HCT116 (cell line): ENCODE measurements at regions not wholly inside any gene's neighbourhood (a gene's known extent, or its start where the extent isn't known, plus 50 kb on each side); places are given as distances from the start of the nearest gene placed in this dataset.

ENCODE experiments used
- ATAC-seq: fragments of 200-7000 bp; cut with Tn5 transposase; 2 replicates; pipeline ENCODE4 v1.9.1; 2020; ENCODE audit warnings: mild to moderate bottlenecking, moderate library complexity
- BruUV-seq: library from RNA; stranded (reverse); fragments of 400-500 nt; replicated peaks from 2 replicates; lab custom pipeline; 2021; lab: Mats Ljungman, UMichigan
- CTCF ChIA-PET: fragments of 300-600 bp; sonication (Branson Sonifier 250); formaldehyde crosslinking; loops from one replicate; lab custom pipeline; 2021; ENCODE audit warnings: antibody characterized with exemption; lab: Charles Lee
- POLR2A ChIA-PET: fragments of 300-600, 350-600 bp; sonication (Branson Sonifier 250); formaldehyde crosslinking; loops from one replicate; lab custom pipeline; 2021; ENCODE audit warnings: antibody characterized with exemption; lab: Charles Lee
- RAD21 ChIA-PET, 2 experiments: fragments of 300-600 bp; sonication (Branson Sonifier 250); formaldehyde crosslinking; loops; one replicate each; lab custom pipeline; 2023; ENCODE audit warnings: low total read pairs in 2 of 2; ENCODE audit not compliant: uncharacterized antibody in 2 of 2, unreplicated experiment in 2 of 2, low non-redundant PET in 1 of 2; lab: Charles Lee
- DNase-seq: peaks from one replicate; pipeline ENCODE4 v3.0.0-alpha.2; 2010; ENCODE audit warnings: low read depth, low spot score
- H2AFZ ChIP-seq: fragments of 200-600 bp; shearing (Covaris generic), sonication (generic); 2 replicates; pipeline ENCODE4 v1.6.1; 2017; ENCODE audit warnings: low read depth, mixed run types, mixed read lengths, antibody characterized with exemption, low read length; ENCODE audit not compliant: poor library complexity, severe bottlenecking
- H3K27ac ChIP-seq: 2 replicates; pipeline ENCODE4 v1.5.1; 2012; ENCODE audit warnings: low read depth, low read length
- H3K27me3 ChIP-seq: fragments of 200-600 bp; sonication (generic); 2 replicates; pipeline ENCODE4 v1.6.1; 2016; ENCODE audit warnings: mixed run types, low read length, mixed read lengths; ENCODE audit not compliant: insufficient read depth
- H3K36me3 ChIP-seq, 2 experiments: fragments of 200-500 bp in 1 of 2; fragments of 200-600 bp in 1 of 2; sonication (Bioruptor generic) in 1 of 2; sonication (generic) in 1 of 2; 2 replicates each; pipeline versions ENCODE4 v1.5.1 to v1.6.1; 2014 to 2016; ENCODE audit warnings: low read length in 2 of 2, inconsistent platforms in 1 of 2, mixed read lengths in 1 of 2, mixed run types in 1 of 2; ENCODE audit not compliant: insufficient read depth in 2 of 2, control insufficient read depth in 1 of 2
- H3K4me1 ChIP-seq, 2 experiments: fragments of 200-600 bp in 1 of 2; sonication (generic) in 1 of 2; 2 replicates each; pipeline versions ENCODE4 v1.5.1 to v1.6.1; 2012 to 2017; ENCODE audit warnings: low read length in 2 of 2, inconsistent platforms in 1 of 2, mild to moderate bottlenecking in 1 of 2, mixed read lengths in 1 of 2, mixed run types in 1 of 2, moderate library complexity in 1 of 2; ENCODE audit not compliant: insufficient read depth in 2 of 2, control insufficient read depth in 1 of 2
- H3K4me2 ChIP-seq: fragments of 200-600 bp; sonication (generic); 2 replicates; pipeline ENCODE4 v1.6.1; 2017; ENCODE audit warnings: mixed run types, low read length, mixed read lengths
- H3K4me3 ChIP-seq, 2 experiments: fragments of 200-600 bp in 1 of 2; sonication (generic) in 1 of 2; replicated peaks in 1 of 2; 2 replicates each; pipeline ENCODE4 v1.5.1; 2011 to 2016; ENCODE audit warnings: low read length in 2 of 2, control low read depth in 1 of 2, low read depth in 1 of 2, mild to moderate bottlenecking in 1 of 2, mixed read lengths in 1 of 2, mixed run types in 1 of 2
- H3K79me2 ChIP-seq: fragments of 200-600 bp; sonication (generic); 2 replicates; pipeline ENCODE4 v1.6.1; 2017; ENCODE audit warnings: mild to moderate bottlenecking, mixed run types, low read length, moderate library complexity, mixed read lengths; ENCODE audit not compliant: insufficient read depth
- H3K9ac ChIP-seq: fragments of 200-600 bp; sonication (generic); 2 replicates; pipeline ENCODE4 v1.6.1; 2016; ENCODE audit warnings: low read length, mixed read lengths
- H3K9me2 ChIP-seq: fragments of 200-600 bp; sonication (generic), shearing (Covaris generic); 2 replicates; pipeline ENCODE4 v1.6.1; 2017; ENCODE audit warnings: mixed run types, mild to moderate bottlenecking, moderate library complexity; ENCODE audit not compliant: insufficient read depth
- H3K9me3 ChIP-seq, 2 experiments: fragments of 200-500 bp in 1 of 2; fragments of 200-600 bp in 1 of 2; sonication (Bioruptor generic) in 1 of 2; sonication (generic) in 1 of 2; 2 replicates each; pipeline ENCODE4 v1.6.1; 2014 to 2017; ENCODE audit warnings: low read length in 2 of 2, mixed read lengths in 2 of 2, inconsistent platforms in 1 of 2, low read depth in 1 of 2, mild to moderate bottlenecking in 1 of 2, mixed run types in 1 of 2, moderate library complexity in 1 of 2; ENCODE audit not compliant: control insufficient read depth in 1 of 2, insufficient read depth in 1 of 2
- H4K20me1 ChIP-seq: fragments of 200-600 bp; sonication (generic), shearing (Covaris generic); 2 replicates; pipeline ENCODE4 v1.6.1; 2017; ENCODE audit warnings: mixed run types, mild to moderate bottlenecking, moderate library complexity; ENCODE audit not compliant: insufficient read depth
- ATF3 ChIP-seq: IDR thresholded peaks from 2 replicates; pipeline ENCODE4 v1.6.1; 2012
- CBX3 ChIP-seq: IDR thresholded peaks from 2 replicates; pipeline ENCODE4 v1.6.1; 2012; ENCODE audit warnings: low read depth
- CTCF ChIP-seq, 3 experiments: fragments of 200-600 bp in 1 of 3; sonication (generic) in 1 of 3; IDR thresholded peaks in 2 of 3; conservative IDR thresholded peaks in 1 of 3; 2 replicates each; pipeline ENCODE4 v1.5.1; 2012 to 2017; ENCODE audit warnings: low read depth in 2 of 3, low read length in 2 of 3, antibody characterized with exemption in 1 of 3, borderline replicate concordance in 1 of 3, control low read depth in 1 of 3, mild to moderate bottlenecking in 1 of 3, mixed read lengths in 1 of 3, mixed run types in 1 of 3, moderate library complexity in 1 of 3; ENCODE audit not compliant: insufficient read depth in 1 of 3
- POLR2A ChIP-seq: IDR thresholded peaks from 2 replicates; pipeline ENCODE4 v1.7.0; 2011; ENCODE audit warnings: borderline replicate concordance; ENCODE audit not compliant: insufficient read depth, insufficient read length; ENCODE audit errors: extremely low read depth
- RAD21 ChIP-seq: IDR thresholded peaks from 2 replicates; pipeline ENCODE4 v1.6.1; 2012; ENCODE audit warnings: low read depth, mild to moderate bottlenecking
- SRF ChIP-seq: IDR thresholded peaks from 2 replicates; pipeline ENCODE4 v1.6.1; 2012; ENCODE audit warnings: low read depth
- YY1 ChIP-seq: IDR thresholded peaks from 2 replicates; pipeline ENCODE4 v1.6.1; 2011; ENCODE audit warnings: low read length, low read depth, moderate library complexity, mild to moderate bottlenecking; ENCODE audit not compliant: insufficient replicate concordance; ENCODE audit errors: extremely low read depth
- ZFX ChIP-seq: fragments of 450-650 bp; IDR thresholded peaks from 2 replicates; pipeline ENCODE4 v1.6.1; 2017
- intact Hi-C: fragments of 100-400 bp; cut with micrococcal nuclease; formaldehyde crosslinking; loops from 2 replicates; pipeline ENCODE4 v1.10.0; 2022

DNA sequence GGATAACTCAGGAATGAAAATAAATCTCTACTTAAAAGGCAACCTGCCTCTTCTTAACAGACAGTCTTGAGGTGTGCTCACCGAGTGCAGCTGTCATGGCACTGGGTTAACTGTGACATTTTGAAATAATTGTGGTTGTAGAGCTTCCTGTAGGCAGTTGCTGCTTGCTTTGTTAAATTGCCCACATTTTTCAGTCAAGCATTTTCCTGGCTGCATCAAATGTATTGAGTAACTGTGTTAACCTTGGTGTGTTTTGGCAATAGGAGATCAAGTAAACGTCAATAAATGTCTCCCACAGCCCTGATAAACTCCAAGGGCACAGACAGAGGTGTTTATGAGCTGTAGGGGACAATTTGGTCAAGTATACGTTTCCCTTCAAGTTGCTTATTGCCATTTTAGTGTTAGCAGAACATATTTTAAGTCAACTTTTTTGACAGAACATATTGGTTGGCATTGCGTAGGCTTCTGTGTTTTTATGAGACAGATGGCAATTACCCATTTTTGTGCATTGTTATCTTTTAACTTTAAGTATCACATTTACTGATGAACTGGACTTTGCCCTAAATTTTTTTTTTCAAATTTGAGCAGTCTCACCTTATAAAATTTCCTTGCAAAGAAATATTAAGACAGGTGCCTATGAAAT, 527.4 kb downstream of the C4orf33 start:
- Histone ChIP-seq H3K4me1 (no peaks in the 10 kb centered on the region), H3K27me3 (no peaks in the 10 kb centered on the region), H3K27ac (no peak overlapping the region), H3K36me3 (no peaks in the 10 kb centered on the region), H3K9me3 (no peaks in the 10 kb centered on the region), H3K9ac (no peak overlapping the region), H3K9me2 (no peaks in the 10 kb centered on the region), H4K20me1 (no peaks in the 10 kb centered on the region), H3K4me3 (no peak overlapping the region), H2AFZ (no peak overlapping the region), H3K79me2 (no peaks in the 10 kb centered on the region), H3K4me2 (no peak overlapping the region)
- no peak for ATAC-seq
- no peak for DNase-seq
- RAD21 ChIA-PET: no interaction called here
- POLR2A ChIA-PET: no interaction called here
- no peak for TF ChIP-seq YY1
- no peak for TF ChIP-seq CBX3
- TF ChIP-seq SRF: no peak
- intact Hi-C loops: no loop called here
- BruUV-seq: no TSS peak
- CTCF ChIA-PET: no interaction called here

DNA sequence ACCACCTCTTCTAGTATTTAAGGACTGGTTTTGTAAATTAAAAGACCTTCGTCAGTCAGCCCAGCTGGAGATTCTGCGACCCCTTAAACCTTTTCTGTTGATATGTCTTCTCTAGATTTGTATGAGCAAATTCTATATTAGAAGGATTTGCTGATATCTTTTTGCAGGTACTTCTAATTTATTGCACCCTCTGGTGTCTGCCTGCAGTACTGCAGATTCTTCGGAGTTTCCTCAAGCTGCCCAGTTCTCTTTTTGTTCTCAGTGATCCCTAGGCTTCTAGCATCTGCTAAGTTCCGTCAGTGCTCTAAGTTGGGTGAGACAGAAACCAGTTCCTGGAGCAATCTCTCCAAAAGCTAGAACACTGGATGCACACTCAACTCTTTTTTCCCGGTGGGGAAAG, 545.2 kb downstream of the C4orf33 start:
- CTCF ChIA-PET: interaction anchor here (0.8 to 1.6 kb wide), 5 partner anchors 22 to 297 kb away, joined by 3 to 12 read pairs (median 4); no protein-coding TSS in a partner anchor
- no peaks in the 10 kb centered on the region for H3K4me1 ChIP-seq
- RAD21 ChIA-PET: interaction anchor here in 1 of 2 experiments (0.8 kb wide), 1 partner anchor 278 kb away, joined by 3 read pairs; no protein-coding TSS in a partner anchor

More for the DNA sequence above, 545.2 kb downstream of the C4orf33 start:
- Histone ChIP-seq H3K9me3 (no peaks in the 10 kb centered on the region), H2AFZ (peak overlapping the region; percentile 79), H3K4me3 (no peak overlapping the region), H3K27ac (no peak overlapping the region), H3K27me3 (no peaks in the 10 kb centered on the region), H3K79me2 (no peaks in the 10 kb centered on the region), H4K20me1 (no peaks in the 10 kb centered on the region), H3K9ac (no peak overlapping the region), H3K36me3 (no peaks in the 10 kb centered on the region), H3K9me2 (no peaks in the 10 kb centered on the region), H3K4me2 (no peak overlapping the region)
- POLR2A ChIA-PET: no interaction called here
- intact Hi-C loops: loop anchor here (1.0 kb wide), 3 partner anchors 114 to 297 kb away; no protein-coding TSS in a partner anchor
- TF ChIP-seq CTCF (IDR thresholded peaks at IDR 0.05 in 2 of 3, conservative IDR thresholded peaks at IDR 0.05 in 1 of 3; ENCODE audit: borderline replicate concordance in 1 of 3, insufficient read depth in 1 of 3, low read depth in 2 of 3, low read length in 2 of 3) (peak; percentile 56 to 86 (median 74); a peak in 5 of 6 replicates), POLR2A (no peak), RAD21 (peak; percentile 55), ATF3 (no peak), ZFX (no peak)
- no TSS peak for BruUV-seq
- ATAC-seq (peak; percentile 75), DNase-seq (peak; percentile 42)
